Fibroblast of peridontal ligament (primary cell): ENCODE measurements at regions not wholly inside any gene's neighbourhood (a gene's known extent, or its start where the extent isn't known, plus 50 kb on each side); places are given as distances from the start of the nearest gene placed in this dataset.
A peak's percentile ranks its signal among the peaks of the same experiment; 100 is the strongest.
"Not testable (repeated sequence)": the region's sequence is repeated elsewhere in the genome, so short reads cannot be mapped to it uniquely, and the experiment has no call there.

Experiments
- DNase-seq: peaks from one replicate; pipeline ENCODE4 v3.0.0-alpha.2; 2010; ENCODE audit errors: extremely low read depth

DNA sequence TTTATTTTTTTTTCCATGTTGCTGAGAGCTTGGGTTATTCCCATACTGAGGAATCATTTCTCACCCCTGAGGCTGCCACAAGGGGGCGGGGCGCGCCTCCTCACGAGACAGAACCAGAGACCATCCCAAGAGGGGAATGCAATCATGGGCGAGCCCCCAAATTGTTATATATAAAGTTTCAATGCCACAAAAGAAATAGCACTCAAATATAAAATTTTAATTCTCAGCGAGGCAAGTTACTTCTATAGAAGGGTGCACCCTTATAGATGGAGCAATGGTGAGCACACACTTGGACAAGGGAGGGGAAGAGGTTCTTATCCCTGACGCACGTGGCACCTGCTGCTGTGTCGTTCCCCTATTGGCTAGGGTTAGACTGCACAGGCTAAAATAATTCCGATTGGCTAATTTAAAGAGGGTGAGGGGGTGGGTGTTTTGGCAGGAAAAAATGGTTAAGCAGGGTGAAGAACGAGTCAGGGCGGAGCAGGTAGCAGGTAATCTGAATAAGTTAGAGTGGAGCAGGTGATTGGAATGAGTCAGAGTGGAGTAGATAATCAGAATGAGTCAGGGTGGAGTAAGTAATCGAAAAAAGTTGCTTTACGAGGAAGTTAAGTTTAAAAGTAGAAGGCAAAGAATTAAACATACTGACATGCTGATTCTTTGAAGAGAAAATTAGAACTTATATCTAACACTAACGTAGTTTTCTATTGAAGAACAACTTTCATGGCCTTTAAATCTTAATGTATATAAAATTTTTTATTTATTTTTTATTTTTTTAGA lies 177.5 kb downstream of the MTCL1 start:
- no peak for DNase-seq

DNA sequence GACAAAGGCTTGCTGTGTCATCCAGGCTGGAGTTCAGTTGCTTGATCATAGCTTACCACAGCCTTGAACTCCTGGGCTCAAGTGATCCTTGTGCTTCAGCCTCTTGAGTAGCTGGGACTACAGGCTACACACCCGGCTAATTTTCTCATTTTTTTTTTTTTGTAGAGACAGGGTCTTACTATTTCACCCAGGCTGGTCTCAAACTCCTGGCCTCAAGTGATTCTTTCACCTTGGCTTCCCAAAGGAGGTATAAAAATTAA lies 178.0 kb downstream of the MTCL1 start:
- DNase-seq, result no peak

- not testable (repeated sequence) for DNase-seq
Observed at GRCh38 chr18:8887877-8888276, 182.5 kb downstream of the MTCL1 start.

- DNase-seq, result peak; percentile 79
Observed at GRCh38 chr18:8889489-8889888, 184.1 kb downstream of the MTCL1 start.

DNA sequence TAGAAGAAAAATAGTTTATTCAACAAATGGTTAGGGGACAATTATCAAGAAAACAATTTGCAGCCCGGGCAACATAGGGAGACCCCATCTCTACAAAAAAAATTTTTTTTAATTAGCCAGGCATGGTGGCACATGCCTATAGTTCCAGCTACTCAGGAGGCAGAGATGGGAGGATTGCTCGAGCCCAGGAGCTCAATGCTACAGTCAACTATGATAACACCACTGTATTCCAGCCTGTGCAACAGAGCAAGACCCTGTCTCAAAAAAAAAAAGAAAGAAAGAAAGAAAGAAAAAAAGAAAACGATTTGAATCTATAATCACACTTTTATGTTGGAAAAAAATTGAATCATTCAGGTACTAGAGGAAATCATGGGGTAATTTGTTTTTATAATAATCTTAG lies 185.1 kb downstream of the MTCL1 start:
- DNase-seq, result not testable (repeated sequence)

GRCh38 chr18:8890957-8891464 lies 185.7 kb downstream of the MTCL1 start:
- DNase-seq, result peak; percentile 93

GRCh38 chr18:8893221-8893620 lies 187.9 kb downstream of the MTCL1 start:
- DNase-seq, result no peak

- DNase-seq, result no peak
Observed at GRCh38 chr18:8893628-8894231, 188.4 kb downstream of the MTCL1 start.

DNA sequence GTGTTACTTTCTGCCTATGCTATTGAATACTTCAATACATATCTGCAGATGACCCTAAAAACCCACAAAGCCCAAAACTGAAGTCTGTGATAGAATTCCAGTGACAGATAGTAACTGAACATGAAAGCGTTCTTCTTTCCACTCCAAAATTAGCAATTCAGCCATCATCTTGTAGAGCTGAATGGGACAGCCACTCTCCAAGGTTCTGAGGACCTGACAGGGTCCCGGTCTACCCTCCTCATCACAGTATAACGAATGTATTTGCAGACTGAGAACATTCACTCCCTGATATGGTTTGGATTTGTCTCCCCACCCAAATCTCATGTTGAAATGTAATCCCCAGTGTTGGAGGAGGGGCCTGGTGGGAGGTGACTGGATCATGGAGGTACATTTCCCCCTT lies 189.5 kb downstream of the MTCL1 start:
- no peak for DNase-seq

GRCh38 chr18:8895341-8895740 lies 190.0 kb downstream of the MTCL1 start:
- peak; percentile 55 for DNase-seq

DNA sequence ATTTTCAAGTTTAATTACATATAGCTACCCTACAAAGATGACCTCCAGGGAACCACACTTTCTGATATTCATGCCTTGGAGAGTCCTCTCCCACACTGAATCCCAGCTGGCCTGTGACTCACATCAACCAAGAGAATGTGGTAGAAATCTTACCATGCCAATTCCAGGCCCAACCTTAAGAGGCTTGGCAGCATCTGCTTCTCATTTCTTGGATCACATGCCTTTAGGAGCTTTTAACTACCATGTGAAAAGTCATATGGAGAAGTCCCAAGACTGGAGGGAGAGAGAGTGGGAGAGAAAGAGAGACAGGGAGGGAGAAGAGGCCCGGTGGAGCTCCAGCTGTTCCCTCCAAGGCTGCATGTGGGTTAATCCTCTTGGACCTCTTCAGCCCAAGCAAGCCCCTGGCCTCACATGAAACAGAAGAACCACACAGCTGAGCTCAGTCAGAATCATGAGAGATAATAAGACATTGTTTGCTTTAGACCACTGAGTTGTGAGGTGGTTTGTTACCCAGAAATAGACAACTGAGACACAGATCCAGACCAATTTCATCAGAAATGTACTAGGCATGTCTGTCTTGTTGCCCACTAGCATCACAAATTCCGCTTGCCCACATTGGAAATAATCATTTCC lies 190.7 kb downstream of the MTCL1 start:
- peak; percentile 99 for DNase-seq

DNA sequence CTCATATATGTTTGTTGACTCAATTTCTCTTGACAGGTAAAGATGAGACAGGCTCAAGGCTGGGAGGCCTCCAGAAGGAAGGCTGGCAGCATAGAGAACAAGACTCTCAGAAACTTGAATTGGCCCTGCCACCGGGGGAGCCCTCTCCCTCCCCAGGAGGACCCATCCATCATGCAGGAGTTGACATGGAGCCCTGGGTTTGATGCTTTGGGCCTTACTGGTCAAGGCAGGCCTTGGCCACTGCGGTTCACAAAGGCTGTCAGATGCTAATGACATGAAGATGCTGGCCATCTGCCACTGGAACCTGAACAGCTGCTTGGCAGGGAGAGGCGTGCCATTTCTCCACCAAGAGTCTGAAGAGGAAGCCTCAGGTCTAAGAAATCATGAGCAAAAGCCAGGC lies 193.6 kb downstream of the MTCL1 start:
- no peak for DNase-seq

- DNase-seq, result no peak
Observed at GRCh38 chr18:8900552-8900951, 195.2 kb downstream of the MTCL1 start.

GRCh38 chr18:8901019-8901418 lies 195.7 kb downstream of the MTCL1 start:
- DNase-seq, result no peak

GRCh38 chr18:8904316-8904715 lies 198.2 kb upstream of the NDUFV2 start:
- DNase-seq, result no peak

GRCh38 chr18:8908792-8909510 lies 193.5 kb upstream of the NDUFV2 start:
- no peak for DNase-seq

GRCh38 chr18:8910186-8910822 lies 192.2 kb upstream of the NDUFV2 start:
- no peak for DNase-seq

DNA sequence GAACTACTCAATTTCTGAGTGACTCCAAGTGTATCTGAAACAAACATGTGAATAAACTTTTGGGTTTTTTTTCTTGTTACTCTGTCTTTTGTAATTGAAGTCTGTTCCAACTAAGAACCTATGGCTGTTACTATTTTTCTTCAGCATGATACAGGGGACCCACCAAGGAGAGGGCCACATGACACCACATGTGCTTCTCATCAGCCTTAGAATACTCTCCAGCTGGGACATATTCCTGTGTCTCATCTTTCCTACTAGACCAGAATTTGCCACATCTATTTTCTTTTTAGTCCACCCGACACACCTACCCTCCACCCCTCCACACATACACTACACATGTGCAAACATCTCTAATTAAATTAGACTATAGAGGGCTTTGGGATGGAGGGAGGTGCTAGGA lies 191.7 kb upstream of the NDUFV2 start:
- DNase-seq, result peak; percentile 41

GRCh38 chr18:8911408-8912340 lies 190.8 kb upstream of the NDUFV2 start:
- DNase-seq, result no peak

DNA sequence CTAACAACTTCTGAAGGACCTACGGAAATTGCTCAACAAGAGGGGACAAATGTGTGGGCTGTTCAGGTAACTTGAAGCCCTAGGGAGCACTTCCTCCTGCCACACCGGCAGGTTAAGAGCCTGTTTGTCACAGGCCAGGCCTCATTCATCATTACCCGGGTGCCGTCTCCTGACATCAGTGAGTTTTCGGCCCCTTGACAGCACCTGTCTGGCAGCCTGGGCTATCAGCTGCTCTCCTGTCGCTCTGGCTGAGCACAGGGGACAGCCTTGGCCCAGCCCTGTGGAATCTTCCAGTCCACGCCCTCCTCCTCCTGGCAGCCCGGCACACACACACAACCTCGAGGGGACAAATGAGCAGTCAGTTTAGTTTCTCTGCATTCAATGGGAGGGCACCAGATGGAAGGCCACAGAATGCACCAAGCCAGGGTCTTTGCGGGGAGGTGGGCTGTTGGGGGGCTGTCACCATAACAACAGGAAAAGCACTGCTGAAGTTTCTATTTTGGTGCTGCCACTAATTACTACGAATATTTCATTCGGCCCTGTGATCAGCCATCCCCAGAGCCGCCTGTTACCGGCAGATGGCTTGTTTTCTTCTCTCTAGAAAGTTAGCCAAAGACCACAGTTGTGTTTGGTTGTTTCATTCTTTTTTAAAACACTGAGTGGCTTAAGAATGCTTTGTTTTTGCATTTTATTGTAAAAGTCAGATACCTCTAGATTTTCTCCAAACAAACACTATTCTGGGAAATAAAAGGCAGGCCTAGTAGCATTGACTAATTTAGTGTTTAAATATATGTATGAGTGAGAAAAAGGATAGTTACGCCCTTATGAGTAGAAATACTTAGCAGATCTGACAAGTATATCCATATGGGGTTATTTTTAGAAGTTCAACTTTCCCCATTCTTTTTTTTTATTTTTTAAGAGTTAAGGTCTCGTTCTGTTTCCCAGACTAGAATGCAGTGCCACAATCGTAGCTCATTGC lies 189.9 kb upstream of the NDUFV2 start:
- peak; percentile 59 for DNase-seq
